ENCODE measurements at regions not wholly inside any gene's neighbourhood (a gene's known extent, or its start where the extent isn't known, plus 50 kb on each side); places are given as distances from the start of the nearest gene placed in this dataset.

GRCh38 chr14:59069163-59069854 is 119.2 kb upstream of the DAAM1 start:
- DNase-seq (ENCODE audit: low spot score) = no peak
- in situ Hi-C loops (cut with MboI; ENCODE audit: low pct_unique_long_range_greater_than_20kb, low sequenced_read_pairs, unreplicated experiment) = no loop called here
- no peak for TF ChIP-seq CTCF (IDR thresholded peaks at IDR 0.05; ENCODE audit: extremely low read depth, insufficient read depth, missing control alignments)

- in situ Hi-C loops (cut with MboI; ENCODE audit: low pct_unique_long_range_greater_than_20kb, low sequenced_read_pairs, unreplicated experiment) = no loop called here
- DNase-seq (ENCODE audit: low spot score) = no peak
- no peak for TF ChIP-seq CTCF (IDR thresholded peaks at IDR 0.05; ENCODE audit: extremely low read depth, insufficient read depth, missing control alignments)
Observed at GRCh38 chr14:59075506-59075905, 113.0 kb upstream of the DAAM1 start.

- no peak for DNase-seq (ENCODE audit: low spot score)
- in situ Hi-C loops (cut with MboI; ENCODE audit: low pct_unique_long_range_greater_than_20kb, low sequenced_read_pairs, unreplicated experiment) = no loop called here
- TF ChIP-seq CTCF (IDR thresholded peaks at IDR 0.05; ENCODE audit: extremely low read depth, insufficient read depth, missing control alignments) = no peak
Observed at GRCh38 chr14:59081720-59082119, 106.7 kb upstream of the DAAM1 start.

- TF ChIP-seq CTCF (IDR thresholded peaks at IDR 0.05; ENCODE audit: extremely low read depth, insufficient read depth, missing control alignments) = no peak
- in situ Hi-C loops (cut with MboI; ENCODE audit: low pct_unique_long_range_greater_than_20kb, low sequenced_read_pairs, unreplicated experiment) = no loop called here
- no peak for DNase-seq (ENCODE audit: low spot score)
Observed at GRCh38 chr14:59085207-59085739, 103.2 kb upstream of the DAAM1 start.

- in situ Hi-C loops (cut with MboI; ENCODE audit: low pct_unique_long_range_greater_than_20kb, low sequenced_read_pairs, unreplicated experiment) = no loop called here
- DNase-seq (ENCODE audit: low spot score) = no peak
- TF ChIP-seq CTCF (IDR thresholded peaks at IDR 0.05; ENCODE audit: extremely low read depth, insufficient read depth, missing control alignments) = no peak
Observed at GRCh38 chr14:59086241-59086882, 102.1 kb upstream of the DAAM1 start.

- TF ChIP-seq CTCF (IDR thresholded peaks at IDR 0.05; ENCODE audit: extremely low read depth, insufficient read depth, missing control alignments) = no peak
- no peak for DNase-seq (ENCODE audit: low spot score)
- in situ Hi-C loops (cut with MboI; ENCODE audit: low pct_unique_long_range_greater_than_20kb, low sequenced_read_pairs, unreplicated experiment) = no loop called here
Observed at GRCh38 chr14:59087240-59087639, 101.2 kb upstream of the DAAM1 start.

Measured in GM13977 (cell line).